GM18867 (cell line): ENCODE measurements at regions not wholly inside any gene's neighbourhood (a gene's known extent, or its start where the extent isn't known, plus 50 kb on each side); places are given as distances from the start of the nearest gene placed in this dataset.
"Not testable (repeated sequence)": the region's sequence is repeated elsewhere in the genome, so short reads cannot be mapped to it uniquely, and the experiment has no call there.

ENCODE experiments used
- ATAC-seq: cut with Tn5 transposase; IDR thresholded peaks from one replicate; pipeline ENCODE4 v1.9.1; 2021; ENCODE audit warnings: mild to moderate bottlenecking, moderate library complexity; ENCODE audit not compliant: unreplicated experiment

- ATAC-seq: no peak
Observed at GRCh38 chr2:226183033-226183432, 616.6 kb downstream of the IRS1 start.

GRCh38 chr2:226181909-226182308 lies 617.7 kb downstream of the IRS1 start:
- no peak for ATAC-seq

GRCh38 chr2:226180281-226180884 lies 619.2 kb downstream of the IRS1 start:
- ATAC-seq: no peak

GRCh38 chr2:226179010-226179409 lies 620.6 kb downstream of the IRS1 start:
- no peak for ATAC-seq

- no peak for ATAC-seq
Observed at GRCh38 chr2:226176283-226176984, 623.2 kb downstream of the IRS1 start.

- no peak for ATAC-seq
Observed at GRCh38 chr2:226174390-226174789, 625.2 kb downstream of the IRS1 start.

GRCh38 chr2:226172939-226173338 lies 626.7 kb downstream of the IRS1 start:
- no peak for ATAC-seq

GRCh38 chr2:226172309-226172708 lies 627.3 kb downstream of the IRS1 start:
- ATAC-seq: no peak

GRCh38 chr2:226169751-226170581 lies 629.7 kb downstream of the IRS1 start:
- no peak for ATAC-seq

- no peak for ATAC-seq
Observed at GRCh38 chr2:226168496-226169160, 631.0 kb downstream of the IRS1 start.

- no peak for ATAC-seq
Observed at GRCh38 chr2:226164512-226164911, 635.1 kb downstream of the IRS1 start.

- not testable (repeated sequence) for ATAC-seq
Observed at GRCh38 chr2:226160617-226161016, 639.0 kb downstream of the IRS1 start.

GRCh38 chr2:226159875-226160479 lies 639.6 kb downstream of the IRS1 start:
- ATAC-seq: no peak

- no peak for ATAC-seq
Observed at GRCh38 chr2:226158940-226159339, 640.7 kb downstream of the IRS1 start.

GRCh38 chr2:226158229-226158628 lies 641.4 kb downstream of the IRS1 start:
- ATAC-seq: no peak

GRCh38 chr2:226155093-226155875 lies 644.3 kb downstream of the IRS1 start:
- no peak for ATAC-seq

- no peak for ATAC-seq
Observed at GRCh38 chr2:226154610-226155009, 645.0 kb downstream of the IRS1 start.

- no peak for ATAC-seq
Observed at GRCh38 chr2:226153553-226153952, 646.1 kb downstream of the IRS1 start.

GRCh38 chr2:226151157-226151556 lies 648.5 kb downstream of the IRS1 start:
- no peak for ATAC-seq

- no peak for ATAC-seq
Observed at GRCh38 chr2:226143091-226143490, 656.5 kb downstream of the IRS1 start.
